GM21529 (cell line): ENCODE measurements at regions not wholly inside any gene's neighbourhood (a gene's known extent, or its start where the extent isn't known, plus 50 kb on each side); places are given as distances from the start of the nearest gene placed in this dataset.

Experiments used
- ATAC-seq: cut with Tn5 transposase; IDR thresholded peaks from one replicate; pipeline ENCODE4 v1.9.1; 2021; ENCODE audit not compliant: unreplicated experiment

DNA sequence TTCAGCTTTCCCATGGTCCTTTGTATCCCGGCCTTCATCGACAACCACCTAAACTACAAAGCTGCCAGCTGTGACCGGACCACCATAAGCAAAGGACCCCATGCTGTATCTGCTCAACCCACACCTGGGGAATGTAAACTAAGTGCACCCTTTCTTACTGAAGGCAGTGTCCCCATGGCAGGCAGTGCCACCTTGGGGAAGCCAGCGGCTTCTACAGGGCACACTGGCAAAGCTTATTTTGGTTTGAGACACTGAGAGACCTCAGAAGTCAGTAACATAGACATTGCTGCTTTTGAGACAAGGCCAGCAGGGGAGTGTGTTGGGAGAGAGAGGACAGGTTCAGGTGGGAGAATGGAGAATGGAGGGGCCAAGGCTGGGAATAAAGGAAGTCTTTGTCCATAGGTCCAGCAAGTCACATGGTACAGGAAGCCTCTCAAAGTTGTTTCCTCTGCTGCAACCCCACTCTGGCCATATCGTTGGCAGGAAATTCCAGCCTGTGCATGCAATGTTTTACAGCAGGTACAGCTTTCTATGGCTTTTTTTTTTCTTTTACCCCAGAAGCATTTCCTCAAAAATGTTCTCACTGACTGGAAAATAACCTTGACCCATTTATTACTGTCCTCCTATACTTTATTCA is 85.9 kb upstream of the NPVF start:
- ATAC-seq: no peak

DNA sequence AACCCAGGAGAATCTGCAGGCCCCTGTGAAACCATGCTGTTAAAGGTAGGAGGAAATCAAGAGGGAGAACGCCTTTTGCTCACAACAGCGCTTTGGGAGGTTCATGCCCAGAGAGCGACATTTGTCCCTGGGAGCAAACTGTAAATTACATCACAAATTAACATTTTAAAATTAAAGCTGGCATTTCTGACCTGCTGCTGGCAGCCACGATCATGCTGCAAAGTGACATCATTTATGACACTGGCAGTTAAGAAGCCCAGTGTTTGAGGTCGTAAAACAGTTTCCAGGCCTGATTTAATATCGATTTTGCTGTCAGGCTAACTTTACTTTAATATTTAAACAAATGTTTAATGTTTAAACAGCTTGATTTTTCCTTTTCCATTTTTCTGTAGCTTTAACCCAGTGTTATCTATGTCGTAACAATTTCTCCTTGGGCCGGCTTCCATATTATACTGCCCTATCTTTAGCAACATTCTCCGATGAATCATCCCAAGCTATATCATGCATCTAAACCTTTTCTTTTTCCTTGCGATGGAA is 86.5 kb upstream of the NPVF start:
- no peak for ATAC-seq

DNA sequence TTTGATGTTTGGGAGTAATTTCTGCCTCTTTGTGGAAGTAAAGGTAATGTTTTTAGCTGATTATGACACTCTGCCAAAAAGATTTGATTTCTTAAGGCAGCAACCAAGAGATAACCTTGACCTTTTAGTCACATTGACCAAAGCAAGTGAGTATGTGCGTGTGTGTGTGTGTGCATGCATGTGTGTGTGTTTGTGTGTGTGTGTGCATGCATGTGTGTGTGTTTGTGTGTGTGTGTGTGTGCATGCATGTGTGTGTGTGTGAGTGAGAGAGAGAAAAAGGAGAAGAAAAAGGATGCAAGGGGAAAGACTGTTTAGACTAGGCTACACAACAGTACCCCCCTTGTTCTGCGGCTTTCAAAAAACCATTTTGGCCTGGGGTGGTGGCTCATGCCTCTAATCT is 88.1 kb upstream of the NPVF start:
- no peak for ATAC-seq

DNA sequence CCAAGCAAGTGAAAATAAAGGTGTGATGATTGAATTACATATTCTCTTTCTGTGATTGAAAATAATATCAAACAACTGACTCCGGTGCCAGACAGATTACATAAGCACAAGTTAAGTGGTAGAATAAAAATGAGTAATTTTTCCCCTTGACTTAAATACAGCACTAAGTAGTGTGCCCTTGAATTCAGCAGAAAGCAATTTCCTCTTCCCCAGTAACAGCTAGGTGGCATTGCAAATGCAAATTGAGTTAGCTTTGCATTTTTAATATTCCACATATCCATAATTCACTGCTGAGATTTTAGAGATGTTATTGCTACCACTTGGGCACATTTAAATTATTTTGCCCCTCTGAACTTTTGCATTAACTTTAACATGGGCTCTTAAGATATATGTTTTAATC is 89.8 kb upstream of the NPVF start:
- no peak for ATAC-seq

DNA sequence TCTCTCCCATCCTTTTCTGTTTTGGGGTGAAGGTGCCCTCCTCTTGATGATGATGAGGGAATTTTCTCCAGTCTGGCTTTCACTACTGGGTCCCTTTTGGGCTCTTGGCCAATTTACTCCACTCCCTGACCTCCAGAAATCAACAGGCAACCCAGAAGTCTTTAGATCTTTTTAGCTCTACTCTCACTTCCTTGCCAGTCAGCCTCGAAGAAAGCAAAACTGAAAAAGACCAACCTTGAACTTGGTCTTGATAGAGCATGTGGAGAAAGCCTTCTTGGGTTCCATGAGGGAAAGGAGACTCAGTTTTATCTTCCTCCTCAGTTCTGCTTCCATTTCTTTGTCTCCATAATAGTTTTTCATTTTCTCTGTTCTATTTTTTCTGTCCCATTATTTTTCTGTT is 91.4 kb upstream of the NPVF start:
- peak; percentile 55 for ATAC-seq

DNA sequence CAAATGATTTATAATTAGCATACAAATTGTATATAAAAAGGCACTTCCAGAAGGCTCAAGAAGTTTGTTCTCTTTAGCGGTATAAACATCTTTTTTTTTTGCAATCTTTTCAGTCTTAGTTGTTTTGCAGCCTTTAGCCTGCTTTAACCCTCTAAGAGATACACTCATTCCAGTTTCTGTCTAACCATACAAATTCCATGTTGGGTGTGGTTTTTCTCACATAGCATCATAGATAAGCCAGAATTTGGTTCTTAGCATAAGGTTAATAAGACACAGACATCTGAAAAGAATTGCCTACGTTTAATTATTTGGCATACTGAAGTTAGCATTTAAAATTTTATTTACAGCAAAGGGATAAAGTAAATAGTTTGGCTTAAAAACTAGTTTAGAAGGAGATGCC is 92.5 kb upstream of the NPVF start:
- ATAC-seq: no peak

DNA sequence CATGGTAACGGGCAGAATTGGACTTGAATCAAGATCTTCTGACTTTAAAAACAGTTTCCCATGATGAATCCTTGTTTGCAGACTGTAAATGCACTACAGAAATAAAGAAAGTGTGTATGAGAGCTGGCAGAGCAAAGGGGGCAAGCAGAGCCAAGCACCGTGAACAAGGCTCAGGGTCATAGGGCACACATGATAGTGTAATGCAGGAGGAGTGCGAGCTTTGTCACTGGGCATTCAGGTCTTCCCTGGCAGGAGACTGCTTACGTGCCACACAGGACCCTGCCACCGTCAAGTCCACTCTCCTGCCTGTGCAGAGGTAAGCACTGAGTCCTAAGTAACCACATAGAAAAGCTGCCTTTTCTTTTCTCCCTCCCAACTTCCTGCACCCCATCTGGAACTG is 93.1 kb upstream of the NPVF start:
- ATAC-seq: no peak

DNA sequence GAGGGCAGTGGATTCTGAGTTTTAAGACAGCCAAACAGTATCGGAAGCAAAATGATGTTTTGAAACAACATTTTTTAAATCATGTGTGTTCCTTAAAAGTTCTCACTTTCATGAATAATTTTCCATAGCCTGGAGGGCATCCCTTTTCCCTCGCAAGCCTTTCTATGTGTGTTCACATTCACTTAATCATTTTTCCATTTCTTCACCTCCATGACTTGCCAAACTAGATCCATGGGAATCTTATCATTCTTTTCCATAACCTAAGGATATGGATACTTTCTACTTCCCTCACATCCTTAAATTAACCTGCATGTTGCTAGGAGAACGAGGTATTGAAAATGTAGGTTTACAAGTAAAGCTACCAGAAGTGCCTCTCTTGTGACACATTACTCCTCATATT is 94.2 kb upstream of the NPVF start:
- no peak for ATAC-seq

DNA sequence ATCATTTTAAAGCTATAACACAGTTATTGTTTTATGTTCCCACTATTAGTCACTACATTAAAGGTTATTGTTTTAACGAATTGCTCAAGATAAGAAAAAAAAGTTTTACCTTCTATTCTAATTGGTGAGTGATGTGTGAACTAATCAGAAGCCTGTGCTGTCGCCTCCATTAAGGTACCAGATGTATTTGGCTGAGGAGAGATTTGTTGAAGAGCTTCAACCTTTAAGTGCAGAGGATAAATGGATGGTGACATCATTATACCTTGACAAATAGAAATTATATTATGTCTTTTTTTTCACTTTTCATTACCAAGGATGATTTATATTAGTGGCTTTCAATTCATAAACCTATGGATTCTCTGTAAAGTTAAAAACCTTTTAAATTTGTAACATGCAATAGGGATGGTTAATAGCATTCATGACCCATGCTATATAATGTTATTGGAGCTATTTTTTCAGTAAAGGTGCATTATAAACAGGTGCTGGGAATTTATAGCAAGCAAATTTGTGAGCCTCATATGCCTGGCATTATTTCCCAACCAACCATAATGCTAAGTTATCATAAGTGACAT is 97.0 kb upstream of the NPVF start:
- ATAC-seq: no peak

DNA sequence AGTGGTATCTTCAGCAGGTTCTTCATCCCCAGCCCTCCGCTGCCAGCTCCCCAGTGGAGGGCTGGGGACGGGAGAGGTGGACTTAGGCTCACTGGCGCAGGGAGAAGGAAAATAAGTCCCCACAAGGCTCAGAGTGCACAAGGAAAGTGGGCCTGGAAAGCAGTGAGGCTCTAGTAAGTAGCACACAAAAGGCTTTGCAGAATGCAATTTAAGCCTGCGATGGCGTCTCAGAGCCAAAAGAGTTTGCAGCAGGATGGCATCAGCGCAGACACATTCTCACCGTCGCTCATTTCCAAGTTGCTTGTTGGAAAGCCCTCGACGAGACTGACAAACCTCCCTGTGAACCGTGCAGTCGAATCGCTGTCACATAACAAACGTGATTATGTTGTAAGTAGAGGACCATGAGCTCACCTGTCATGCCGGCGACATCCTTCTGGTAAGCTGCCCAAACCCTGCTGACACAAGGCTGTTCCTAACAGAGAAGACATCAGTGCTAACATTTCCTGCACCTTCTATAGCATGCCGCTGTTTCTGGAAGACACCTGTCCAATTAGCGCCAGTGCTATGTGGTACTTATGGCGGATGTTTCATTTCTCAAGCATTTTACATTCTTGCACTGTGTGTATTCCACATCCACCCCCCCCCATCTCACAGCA is 98.3 kb upstream of the NPVF start:
- ATAC-seq: no peak

DNA sequence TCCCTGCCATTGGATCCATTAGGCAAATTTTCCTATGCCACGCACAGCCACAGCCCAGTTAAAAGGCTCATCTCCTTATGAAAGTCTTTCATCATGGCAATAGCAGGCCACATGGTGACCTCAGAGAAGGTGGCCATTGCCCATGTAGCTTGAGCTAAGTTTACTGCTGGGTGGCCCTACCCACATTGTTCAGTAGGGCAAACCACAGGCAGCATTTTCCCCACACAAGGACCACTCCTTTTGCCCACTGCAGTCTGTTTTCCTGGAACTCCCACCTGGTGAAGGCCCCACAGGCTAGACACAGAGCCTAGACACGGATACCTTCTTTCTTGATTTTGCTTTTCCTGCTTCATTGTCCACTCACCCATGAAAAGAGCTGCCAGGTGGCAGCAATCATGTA is 101.5 kb upstream of the NPVF start:
- no peak for ATAC-seq

DNA sequence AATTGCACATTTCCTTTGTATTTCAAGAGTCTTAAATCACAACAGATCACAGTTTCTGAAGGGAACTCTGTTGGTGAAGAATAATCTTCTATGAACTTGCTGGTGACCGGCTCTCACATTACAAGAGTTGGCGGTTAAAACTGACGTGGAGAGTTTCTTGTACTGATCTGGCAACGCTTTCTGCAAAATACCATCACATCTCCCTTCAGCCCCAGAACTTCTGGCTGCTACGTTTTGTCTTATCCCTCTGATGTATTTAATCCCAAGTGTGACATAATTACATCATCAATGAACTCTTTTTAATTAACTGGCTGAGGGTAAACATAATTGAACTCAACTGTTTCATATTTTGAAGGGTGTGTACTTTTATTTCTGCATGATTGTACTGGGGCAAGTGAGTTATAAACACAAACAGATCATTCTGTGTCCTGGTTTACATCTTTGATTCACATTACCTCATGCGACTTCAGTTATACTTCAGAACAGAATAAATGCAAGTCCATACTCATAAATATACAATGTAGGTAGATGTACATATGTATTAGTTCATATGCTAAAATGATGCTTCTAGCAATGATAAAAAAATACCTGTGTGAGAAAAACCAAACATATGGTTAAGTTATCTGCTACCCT is 105.1 kb upstream of the NPVF start:
- ATAC-seq: no peak

DNA sequence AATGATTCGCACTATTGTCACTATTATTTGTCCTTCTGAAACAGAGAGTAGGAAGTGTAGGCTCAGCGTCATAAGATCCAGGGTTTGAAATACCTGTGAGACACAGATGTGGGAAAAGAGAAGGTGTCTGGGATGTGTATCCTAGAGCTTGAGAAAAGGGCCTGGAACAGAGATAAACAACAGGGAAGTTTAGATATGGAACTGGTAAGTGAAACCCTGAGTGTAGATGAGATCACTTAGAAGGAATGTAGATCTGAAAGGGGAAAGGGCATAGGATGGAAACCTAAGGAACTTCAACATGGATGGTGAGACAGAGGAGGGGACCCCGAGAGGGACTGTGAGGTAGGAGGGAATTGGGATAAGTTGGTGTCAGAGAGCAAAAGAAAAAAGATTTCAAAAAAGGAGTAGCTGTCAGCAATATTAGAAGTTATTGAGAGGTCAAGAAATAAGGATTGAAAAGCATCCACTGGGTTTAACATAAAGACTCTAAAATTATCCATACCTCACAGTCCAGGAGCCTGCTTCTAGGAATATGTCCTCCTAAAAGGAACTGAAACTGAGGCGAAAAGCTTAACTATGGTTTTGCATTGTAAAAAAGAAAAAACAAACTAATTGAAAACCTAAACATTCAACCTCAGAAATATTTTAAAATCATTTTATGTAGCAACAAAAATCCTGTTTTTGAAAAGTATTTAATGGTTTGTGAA is 119.2 kb upstream of the NPVF start:
- ATAC-seq: no peak

DNA sequence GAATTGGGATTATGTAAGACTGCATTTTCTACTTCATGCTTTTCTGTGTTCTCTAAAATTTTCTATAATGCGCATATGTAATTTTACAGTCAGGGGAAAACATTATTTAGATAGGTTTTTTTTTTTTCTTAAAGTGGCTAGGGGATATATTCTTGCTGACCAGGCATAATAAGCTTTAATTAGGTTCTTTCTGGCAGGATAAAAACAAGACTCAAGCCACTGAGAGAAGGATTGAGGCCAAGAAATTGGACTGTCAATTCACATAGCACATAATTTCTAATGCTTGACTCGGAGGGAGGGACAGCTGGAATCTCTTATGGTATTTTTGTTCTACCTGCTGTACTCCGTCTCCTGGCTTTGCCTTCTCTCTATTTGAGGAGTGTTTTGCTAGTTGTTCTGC is 119.8 kb upstream of the NPVF start:
- no peak for ATAC-seq

DNA sequence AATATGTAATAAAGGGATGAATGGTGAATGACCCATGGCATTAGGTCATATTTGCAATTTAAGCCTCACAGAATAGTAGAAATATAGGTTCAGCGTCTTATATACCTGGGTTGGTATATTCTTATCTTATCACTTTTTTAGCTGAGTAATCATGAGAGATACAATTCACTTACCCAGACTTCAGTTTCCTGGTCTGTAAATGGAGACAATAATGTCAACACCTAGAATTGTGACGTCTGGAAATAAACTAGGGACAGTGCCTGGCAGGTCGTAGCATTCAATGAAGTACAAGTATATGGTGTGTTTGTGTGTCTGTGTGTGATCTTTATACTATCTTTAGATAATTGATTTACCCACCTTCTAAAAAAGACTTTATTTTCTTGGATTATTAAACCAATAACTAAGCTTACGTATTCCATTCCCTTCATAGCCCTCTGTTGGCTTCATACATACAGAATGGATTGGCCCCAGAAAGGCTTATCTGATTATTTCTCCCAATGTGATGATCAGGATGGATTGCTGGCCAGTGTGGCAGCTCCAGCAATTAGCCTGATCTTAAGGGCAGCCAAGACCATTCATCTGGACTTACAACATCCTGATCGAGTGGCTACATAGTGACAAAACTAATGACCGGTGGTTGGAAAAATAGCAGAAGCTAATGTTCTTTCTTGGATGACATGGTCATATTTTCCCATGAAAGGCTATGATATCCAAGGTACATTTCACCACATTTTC is 121.2 kb upstream of the NPVF start:
- no peak for ATAC-seq

DNA sequence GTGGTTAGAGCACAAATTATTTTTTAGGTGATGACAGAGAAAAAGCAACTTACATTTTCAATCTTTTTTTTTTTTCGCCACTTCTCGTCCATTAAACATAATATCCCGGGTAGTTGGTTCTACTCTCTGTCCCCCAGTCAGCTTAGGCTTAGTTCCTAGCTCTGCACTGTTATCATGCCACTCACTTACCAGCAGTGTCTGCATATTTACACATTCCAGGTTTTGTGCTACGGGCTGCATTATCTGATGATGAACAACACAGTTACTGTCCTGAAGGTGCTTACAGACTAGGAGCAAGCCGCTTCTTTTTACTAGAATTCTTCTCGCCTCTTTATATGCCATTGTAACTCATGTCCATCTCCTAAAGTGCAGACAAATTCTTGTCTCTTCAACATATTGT is 121.8 kb upstream of the NPVF start:
- ATAC-seq: no peak

DNA sequence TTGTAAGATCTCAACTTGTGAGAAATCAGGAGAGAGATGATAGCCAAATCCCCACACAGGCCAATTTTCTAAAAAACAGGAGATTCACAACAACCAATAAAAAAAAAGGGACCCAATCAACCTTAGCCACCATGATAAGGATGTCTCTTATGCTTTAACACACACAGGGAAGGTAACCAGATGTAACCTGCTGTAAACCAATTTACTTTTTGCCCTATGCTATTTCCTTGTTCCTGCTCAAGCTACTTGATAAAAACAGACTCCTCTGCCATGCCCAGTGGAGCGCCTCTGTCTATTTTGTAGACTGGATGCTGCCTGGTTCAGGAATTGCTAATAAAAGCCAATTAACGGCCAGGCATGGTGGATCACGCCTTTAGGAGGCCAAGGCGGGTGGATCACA is 123.5 kb upstream of the NPVF start:
- ATAC-seq: no peak

DNA sequence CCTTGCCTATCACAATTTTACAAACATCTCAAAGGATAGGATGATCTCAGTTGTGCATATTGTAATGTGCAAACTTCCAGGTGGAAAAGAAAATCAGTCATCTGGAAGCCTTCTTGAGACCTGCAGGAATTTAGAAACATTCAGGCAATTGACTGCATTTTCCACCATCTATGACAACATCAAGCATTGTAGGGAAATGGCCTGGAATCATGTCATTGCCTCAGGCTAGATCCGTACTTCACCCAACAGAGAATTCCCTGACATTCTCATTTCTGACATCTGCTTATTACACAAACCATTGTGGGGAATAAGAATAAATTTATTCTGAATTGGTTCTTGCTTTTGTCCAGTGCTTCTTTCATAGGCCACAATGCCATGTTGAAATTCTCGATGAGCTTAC is 124.9 kb upstream of the NPVF start:
- ATAC-seq: no peak

DNA sequence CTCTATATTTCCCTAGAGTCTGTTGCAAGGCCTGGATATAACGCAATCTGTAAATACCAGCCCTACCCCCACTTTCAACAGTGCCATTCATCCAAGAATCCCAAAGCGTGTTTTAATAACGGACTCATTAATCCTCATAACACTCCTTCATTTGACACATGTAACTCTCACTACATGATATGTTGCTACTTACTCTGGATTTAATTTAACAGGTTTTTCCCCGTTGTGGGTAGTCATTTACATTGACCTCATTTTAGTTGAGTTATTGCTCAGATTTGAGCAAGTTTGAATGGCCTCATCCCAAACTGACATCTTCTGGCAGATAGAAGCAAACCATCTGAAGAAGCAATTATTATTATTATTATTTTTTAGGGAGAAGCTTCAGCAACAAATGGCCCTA is 125.4 kb upstream of the NPVF start:
- ATAC-seq: no peak

DNA sequence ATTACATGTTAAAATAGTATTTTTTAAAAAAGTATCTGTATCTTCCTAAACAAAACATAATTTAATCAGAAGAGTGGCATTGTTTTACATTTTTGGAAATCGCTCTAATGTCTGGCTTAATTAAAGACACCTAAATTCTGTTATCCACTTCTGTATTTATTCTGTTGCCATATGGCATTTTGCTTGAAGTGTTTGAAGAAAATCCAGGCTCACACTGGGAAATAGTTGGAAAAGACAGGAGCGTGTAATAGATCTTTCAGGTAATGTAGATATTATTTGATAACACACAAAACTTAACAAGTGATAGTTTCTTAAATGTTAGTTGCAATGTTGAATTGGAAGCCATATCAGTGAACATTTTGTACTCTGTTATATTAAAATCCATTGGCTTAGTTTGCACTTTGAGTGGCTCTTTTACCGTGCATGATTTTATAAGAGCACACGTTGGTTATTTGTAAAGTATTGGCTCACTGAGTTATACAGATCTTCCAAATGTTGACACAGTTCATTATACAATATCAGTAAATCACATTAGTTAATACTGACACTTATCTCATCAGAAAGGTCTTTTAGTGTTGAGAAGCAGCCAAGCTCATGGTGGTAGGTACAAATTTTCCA is 128.4 kb upstream of the NPVF start:
- no peak for ATAC-seq
